ENCODE measurements at regions not wholly inside any gene's neighbourhood (a gene's known extent, or its start where the extent isn't known, plus 50 kb on each side); places are given as distances from the start of the nearest gene placed in this dataset.

DNA sequence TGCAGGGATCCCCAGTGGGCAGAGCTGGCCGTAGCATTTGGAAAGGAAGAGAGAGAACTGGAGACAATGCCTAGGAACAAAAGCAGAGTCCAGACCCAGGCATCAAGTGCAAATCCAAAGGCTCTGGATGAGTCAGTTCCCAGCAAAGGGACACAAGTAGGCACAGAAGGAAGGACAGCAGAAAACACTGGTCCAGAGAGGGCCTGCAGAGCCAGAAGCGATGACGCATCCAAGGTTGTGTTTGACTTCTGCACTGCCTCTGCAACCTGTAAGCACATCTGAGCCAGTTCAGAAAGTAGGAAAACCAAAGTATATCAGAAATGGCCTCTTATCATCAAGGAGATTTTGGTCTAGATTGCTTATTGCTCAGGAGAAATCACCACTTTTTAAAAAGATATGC is 604.5 kb downstream of the FGF9 start:
- Histone ChIP-seq H3F3A (ENCODE audit: low read length, unreplicated experiment) (no peaks in the 10 kb centered on the region), H3K27me3 (ENCODE audit: low read length) (0 out of 2 replicates have a peak, but pooled peaks cover 7% of the 10 kb centered on the region), H3K4me3 (ENCODE audit: low read length) (no peak overlapping the region), H3K4me1 (ENCODE audit: insufficient read depth, low read length) (no peaks in the 10 kb centered on the region), H3K9me3 (ENCODE audit: low read length) (no peaks in the 10 kb centered on the region), H3K79me2 (ENCODE audit: low read length) (no peaks in the 10 kb centered on the region), H3K27ac (ENCODE audit: low read length) (no peak overlapping the region), H4K20me1 (ENCODE audit: low read length) (no peaks in the 10 kb centered on the region), H2AFZ (ENCODE audit: low read length) (no peak overlapping the region), H3K4me2 (ENCODE audit: low read length) (no peak overlapping the region), H3K9ac (ENCODE audit: low read length) (no peak overlapping the region), H3K9me2 (replicated peaks; ENCODE audit: low read length) (no peaks in the 10 kb centered on the region), H3K36me3 (ENCODE audit: low read depth, low read length) (no peaks in the 10 kb centered on the region)
- no TSS peak for BruUV-seq (replicated peaks)
- POLR2A ChIA-PET (ENCODE audit: unreplicated experiment), result no interaction called here
- intact Hi-C loops (cut with micrococcal nuclease), result no loop called here
- DNase-seq, result no peak
- no peak for ATAC-seq
- CTCF ChIA-PET, result no interaction called here
- TF ChIP-seq CTCF (conservative IDR thresholded peaks at IDR 0.05; ENCODE audit: low read depth, low read length), result no peak
- TF ChIP-seq EZH2phosphoT487 (IDR thresholded peaks at IDR 0.05; ENCODE audit: borderline replicate concordance, low read length), result no peak
- no peak for TF ChIP-seq EZH2 (IDR thresholded peaks at IDR 0.05; ENCODE audit: low read length, unreplicated experiment)

GRCh38 chr13:22276616-22277015 is 605.7 kb downstream of the FGF9 start:
- intact Hi-C loops (cut with micrococcal nuclease), result no loop called here
- no TSS peak for BruUV-seq (replicated peaks)

More at GRCh38 chr13:22276616-22277015, 605.7 kb downstream of the FGF9 start:
- H3K9ac ChIP-seq (ENCODE audit: low read length), result no peak overlapping the region
- DNase-seq, result no peak
- 0 out of 2 replicates have a peak, but pooled peaks cover 4% of the 10 kb centered on the region for H3K27me3 ChIP-seq (ENCODE audit: low read length)
- H3K9me2 ChIP-seq (replicated peaks; ENCODE audit: low read length), result no peaks in the 10 kb centered on the region
- no peaks in the 10 kb centered on the region for H3K4me1 ChIP-seq (ENCODE audit: insufficient read depth, low read length)
- no peaks in the 10 kb centered on the region for H3K9me3 ChIP-seq (ENCODE audit: low read length)
- no peak overlapping the region for H3K4me3 ChIP-seq (ENCODE audit: low read length)
- ATAC-seq, result no peak
- ChIA-PET CTCF (no interaction called here), POLR2A (ENCODE audit: unreplicated experiment) (no interaction called here)
- no peak overlapping the region for H3K27ac ChIP-seq (ENCODE audit: low read length)
- H3K79me2 ChIP-seq (ENCODE audit: low read length), result no peaks in the 10 kb centered on the region
- TF ChIP-seq EZH2phosphoT487 (IDR thresholded peaks at IDR 0.05; ENCODE audit: borderline replicate concordance, low read length), result no peak
- TF ChIP-seq CTCF (conservative IDR thresholded peaks at IDR 0.05; ENCODE audit: low read depth, low read length), result no peak
- no peak for TF ChIP-seq EZH2 (IDR thresholded peaks at IDR 0.05; ENCODE audit: low read length, unreplicated experiment)
- H2AFZ ChIP-seq (ENCODE audit: low read length), result no peak overlapping the region
- no peak overlapping the region for H3K4me2 ChIP-seq (ENCODE audit: low read length)
- no peaks in the 10 kb centered on the region for H4K20me1 ChIP-seq (ENCODE audit: low read length)
- no peaks in the 10 kb centered on the region for H3K36me3 ChIP-seq (ENCODE audit: low read depth, low read length)
- H3F3A ChIP-seq (ENCODE audit: low read length, unreplicated experiment), result no peaks in the 10 kb centered on the region
